AG04450 (cell line): ENCODE measurements at regions not wholly inside any gene's neighbourhood (a gene's known extent, or its start where the extent isn't known, plus 50 kb on each side); places are given as distances from the start of the nearest gene placed in this dataset.

Source experiments
- CTCF ChIA-PET: fragments of 300-600, 350-600 bp; formaldehyde crosslinking; extraction: SDS; loops from one replicate; lab custom pipeline; 2022; ENCODE audit warnings: antibody characterized with exemption, inconsistent platforms; lab: Charles Lee
- POLR2A ChIA-PET: fragments of 350-600 bp; formaldehyde crosslinking; extraction: SDS; loops from one replicate; lab custom pipeline; 2021; ENCODE audit warnings: antibody characterized with exemption, inconsistent platforms; lab: Yijun Ruan, JAX
- DNase-seq: peaks from one replicate; pipeline ENCODE4 v3.0.0-alpha.2; 2011; ENCODE audit warnings: low read depth, low spot score
- H3K27ac ChIP-seq: one replicate; pipeline ENCODE4 v1.5.1; 2012; ENCODE audit warnings: low read depth, low read length, control low read depth
- H3K27me3 ChIP-seq: one replicate; pipeline ENCODE4 v1.6.0; 2012; ENCODE audit warnings: low read length; ENCODE audit not compliant: control insufficient read depth, insufficient read depth
- H3K4me3 ChIP-seq: 2 replicates; pipeline ENCODE4 v1.5.1; 2011; ENCODE audit warnings: mild to moderate bottlenecking, low read depth, low read length, control low read depth
- H3K9me3 ChIP-seq: 2 replicates; pipeline ENCODE4 v1.5.1; 2012; ENCODE audit warnings: low read length; ENCODE audit not compliant: control insufficient read depth, insufficient read depth
- CTCF ChIP-seq: IDR thresholded peaks from 2 replicates; pipeline ENCODE4 v1.5.1; 2011; ENCODE audit warnings: low read depth, low read length, control low read depth, inconsistent platforms

DNA sequence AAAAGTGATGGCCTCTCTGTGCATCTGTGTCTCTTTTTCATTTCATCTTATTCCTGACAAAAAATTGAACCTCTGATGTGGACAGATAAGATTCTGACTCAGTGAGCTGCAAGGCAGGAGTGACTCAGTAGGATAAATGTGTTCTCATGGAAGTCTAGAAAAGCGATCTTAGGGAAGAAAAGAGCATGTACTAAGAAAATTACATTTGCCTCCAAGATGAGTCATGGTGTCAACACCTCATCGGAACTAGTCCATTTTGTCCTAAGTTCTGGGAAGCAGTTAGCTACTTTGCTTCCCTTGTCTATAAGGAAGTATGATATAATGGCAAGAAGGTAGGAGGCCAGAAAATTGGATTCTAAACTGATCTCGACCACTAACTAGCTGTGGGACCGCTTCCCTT lies 83.5 kb upstream of the AFF2 start:
- POLR2A ChIA-PET, result no interaction called here
- no peak overlapping the region for H3K4me3 ChIP-seq
- H3K9me3 ChIP-seq, result no peaks in the 10 kb centered on the region
- TF ChIP-seq CTCF, result no peak
- DNase-seq, result no peak
- H3K27me3 ChIP-seq, result no peaks in the 10 kb centered on the region
- H3K27ac ChIP-seq, result no peak overlapping the region
- CTCF ChIA-PET, result no interaction called here

GRCh38 chrX:148417934-148418333 lies 82.5 kb upstream of the AFF2 start:
- DNase-seq, result no peak
- POLR2A ChIA-PET, result no interaction called here
- TF ChIP-seq CTCF, result no peak
- H3K27ac ChIP-seq, result no peak overlapping the region
- no peaks in the 10 kb centered on the region for H3K27me3 ChIP-seq
- no peak overlapping the region for H3K4me3 ChIP-seq
- CTCF ChIA-PET, result no interaction called here
- H3K9me3 ChIP-seq, result no peaks in the 10 kb centered on the region

GRCh38 chrX:148422526-148422925 lies 77.9 kb upstream of the AFF2 start:
- Histone ChIP-seq H3K9me3 (no peaks in the 10 kb centered on the region), H3K27me3 (no peaks in the 10 kb centered on the region), H3K27ac (no peak overlapping the region), H3K4me3 (no peak overlapping the region)
- DNase-seq, result no peak
- TF ChIP-seq CTCF, result no peak
- CTCF ChIA-PET, result no interaction called here
- POLR2A ChIA-PET, result no interaction called here

DNA sequence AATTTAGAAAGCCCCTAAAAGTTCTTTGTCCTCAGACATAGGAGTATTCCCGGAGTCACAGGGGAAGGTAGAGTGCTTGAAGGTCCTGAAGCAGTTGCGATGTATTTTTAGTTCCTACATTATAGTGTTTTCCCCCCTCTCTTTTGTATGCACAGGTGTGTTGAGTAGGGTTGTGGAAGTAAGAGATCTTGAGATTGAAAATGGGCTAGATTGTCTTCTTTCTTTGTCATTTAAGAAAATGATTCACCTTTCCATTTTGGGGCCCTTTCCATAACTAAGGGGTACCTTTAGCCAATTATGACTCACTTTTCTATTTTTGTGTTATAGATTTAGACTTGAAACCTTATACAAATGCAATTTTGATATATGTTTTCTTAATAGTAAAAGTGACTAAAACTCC lies 75.8 kb upstream of the AFF2 start:
- H3K27me3 ChIP-seq, result no peaks in the 10 kb centered on the region
- CTCF ChIA-PET, result no interaction called here
- no peak for TF ChIP-seq CTCF
- H3K9me3 ChIP-seq, result no peaks in the 10 kb centered on the region
- no peak overlapping the region for H3K4me3 ChIP-seq
- DNase-seq, result no peak
- H3K27ac ChIP-seq, result no peak overlapping the region
- POLR2A ChIA-PET, result no interaction called here

DNA sequence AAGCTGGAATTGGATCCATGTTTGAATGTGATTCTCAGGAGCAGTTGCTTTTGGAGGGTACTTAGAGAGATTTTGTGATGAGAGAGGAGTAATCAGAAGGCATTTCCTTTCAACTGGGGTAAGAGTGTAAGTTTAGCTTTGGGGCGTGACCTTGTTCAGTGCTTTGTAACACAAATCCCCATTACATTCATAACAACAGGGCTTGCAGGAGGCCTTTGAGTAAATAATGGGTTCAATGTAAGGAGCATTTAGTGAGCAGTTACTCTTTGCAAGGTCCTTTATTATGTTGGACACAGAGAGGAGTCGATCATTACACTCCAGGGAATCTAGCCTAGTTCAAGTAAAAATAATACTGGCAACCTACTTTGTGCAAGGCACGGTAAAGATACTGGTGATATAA lies 74.0 kb upstream of the AFF2 start:
- Histone ChIP-seq H3K4me3 (no peak overlapping the region), H3K9me3 (no peaks in the 10 kb centered on the region), H3K27ac (no peak overlapping the region), H3K27me3 (no peaks in the 10 kb centered on the region)
- CTCF ChIA-PET, result no interaction called here
- POLR2A ChIA-PET, result no interaction called here
- DNase-seq, result no peak
- TF ChIP-seq CTCF, result no peak
